HL-60 (cell line): ENCODE measurements at regions not wholly inside any gene's neighbourhood (a gene's known extent, or its start where the extent isn't known, plus 50 kb on each side); places are given as distances from the start of the nearest gene placed in this dataset.

ENCODE experiments used
- DNase-seq, 2 experiments: peaks; one replicate each; pipeline ENCODE4 v3.0.0-alpha.2; 2010 to 2020; ENCODE audit warnings: low read depth in 1 of 2, low spot score in 1 of 2
- H3K27ac ChIP-seq: fragments of 250-450 bp; sonication (Bioruptor Pico); replicated peaks from 2 replicates; pipeline ENCODE4 v1.5.1; 2020; ENCODE audit warnings: mild to moderate bottlenecking, moderate library complexity
- H3K27me3 ChIP-seq: fragments of 250-450 bp; sonication (Bioruptor Pico); 2 replicates; pipeline ENCODE4 v1.5.1; 2021; ENCODE audit warnings: mild to moderate bottlenecking, moderate library complexity; ENCODE audit not compliant: insufficient read depth, poor library complexity, severe bottlenecking
- H3K4me3 ChIP-seq: replicated peaks from 2 replicates; pipeline ENCODE4 v1.5.1; 2011; ENCODE audit warnings: mild to moderate bottlenecking, control low read depth, low read length; ENCODE audit not compliant: insufficient read depth
- GABPA ChIP-seq: IDR thresholded peaks from 2 replicates; pipeline ENCODE4 v1.6.1; 2012; ENCODE audit warnings: low read depth
- POLR2AphosphoS5 ChIP-seq: IDR thresholded peaks from 2 replicates; pipeline ENCODE4 v1.6.1; 2012; ENCODE audit warnings: low read depth
- TF ChIP-seq, protein P1 (sequence below): IDR thresholded peaks from 2 replicates; pipeline ENCODE4 v1.6.1; 2012; ENCODE audit warnings: low read depth; ENCODE audit not compliant: insufficient replicate concordance
- TF ChIP-seq, protein P2 (sequence below): IDR thresholded peaks from one replicate; pipeline ENCODE4 v1.5.1; 2011; ENCODE audit warnings: low read length, control low read depth, inconsistent platforms; ENCODE audit not compliant: insufficient read depth

DNA sequence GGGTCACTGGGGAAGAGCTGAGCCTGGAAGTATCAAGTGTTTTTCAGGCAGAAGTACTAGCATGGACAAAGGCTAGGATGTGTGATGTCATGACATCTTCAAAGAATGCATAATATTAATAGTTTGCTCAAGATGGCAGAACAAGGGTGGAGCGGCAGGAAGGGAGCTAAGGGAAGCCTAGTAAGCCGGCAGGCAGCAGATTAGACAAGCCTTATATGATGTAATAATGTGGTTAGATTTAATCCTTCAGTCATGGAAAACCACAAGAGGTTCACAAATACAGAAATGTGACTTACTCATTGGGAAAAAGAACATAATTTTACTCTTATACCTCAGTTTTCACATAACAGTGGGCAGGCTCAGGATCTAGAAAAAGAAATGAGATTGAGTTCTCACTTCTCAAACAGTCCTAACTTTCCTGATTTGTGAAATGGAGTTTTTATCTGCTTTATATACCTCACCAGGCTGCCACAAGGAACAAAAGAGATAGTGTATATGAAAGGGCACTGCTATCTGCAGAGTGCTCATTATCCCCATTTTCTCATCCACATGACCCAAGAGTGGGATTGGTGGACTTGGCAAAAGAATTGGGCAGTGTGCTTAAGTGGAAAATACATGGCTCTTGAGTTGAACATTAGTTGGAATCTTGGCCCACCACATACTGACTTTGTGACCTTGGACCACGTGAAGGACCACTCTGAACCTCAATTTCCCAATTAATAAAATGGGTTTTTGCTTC is 89.1 kb upstream of the LHCGR start:
- TF ChIP-seq, protein P1, sequence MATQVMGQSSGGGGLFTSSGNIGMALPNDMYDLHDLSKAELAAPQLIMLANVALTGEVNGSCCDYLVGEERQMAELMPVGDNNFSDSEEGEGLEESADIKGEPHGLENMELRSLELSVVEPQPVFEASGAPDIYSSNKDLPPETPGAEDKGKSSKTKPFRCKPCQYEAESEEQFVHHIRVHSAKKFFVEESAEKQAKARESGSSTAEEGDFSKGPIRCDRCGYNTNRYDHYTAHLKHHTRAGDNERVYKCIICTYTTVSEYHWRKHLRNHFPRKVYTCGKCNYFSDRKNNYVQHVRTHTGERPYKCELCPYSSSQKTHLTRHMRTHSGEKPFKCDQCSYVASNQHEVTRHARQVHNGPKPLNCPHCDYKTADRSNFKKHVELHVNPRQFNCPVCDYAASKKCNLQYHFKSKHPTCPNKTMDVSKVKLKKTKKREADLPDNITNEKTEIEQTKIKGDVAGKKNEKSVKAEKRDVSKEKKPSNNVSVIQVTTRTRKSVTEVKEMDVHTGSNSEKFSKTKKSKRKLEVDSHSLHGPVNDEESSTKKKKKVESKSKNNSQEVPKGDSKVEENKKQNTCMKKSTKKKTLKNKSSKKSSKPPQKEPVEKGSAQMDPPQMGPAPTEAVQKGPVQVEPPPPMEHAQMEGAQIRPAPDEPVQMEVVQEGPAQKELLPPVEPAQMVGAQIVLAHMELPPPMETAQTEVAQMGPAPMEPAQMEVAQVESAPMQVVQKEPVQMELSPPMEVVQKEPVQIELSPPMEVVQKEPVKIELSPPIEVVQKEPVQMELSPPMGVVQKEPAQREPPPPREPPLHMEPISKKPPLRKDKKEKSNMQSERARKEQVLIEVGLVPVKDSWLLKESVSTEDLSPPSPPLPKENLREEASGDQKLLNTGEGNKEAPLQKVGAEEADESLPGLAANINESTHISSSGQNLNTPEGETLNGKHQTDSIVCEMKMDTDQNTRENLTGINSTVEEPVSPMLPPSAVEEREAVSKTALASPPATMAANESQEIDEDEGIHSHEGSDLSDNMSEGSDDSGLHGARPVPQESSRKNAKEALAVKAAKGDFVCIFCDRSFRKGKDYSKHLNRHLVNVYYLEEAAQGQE = no peak
- TF ChIP-seq GABPA = no peak
- H3K4me3 ChIP-seq = no peak overlapping the region
- H3K27me3 ChIP-seq = no peaks in the 10 kb centered on the region
- no peak for DNase-seq
- H3K27ac ChIP-seq = no peak overlapping the region

DNA sequence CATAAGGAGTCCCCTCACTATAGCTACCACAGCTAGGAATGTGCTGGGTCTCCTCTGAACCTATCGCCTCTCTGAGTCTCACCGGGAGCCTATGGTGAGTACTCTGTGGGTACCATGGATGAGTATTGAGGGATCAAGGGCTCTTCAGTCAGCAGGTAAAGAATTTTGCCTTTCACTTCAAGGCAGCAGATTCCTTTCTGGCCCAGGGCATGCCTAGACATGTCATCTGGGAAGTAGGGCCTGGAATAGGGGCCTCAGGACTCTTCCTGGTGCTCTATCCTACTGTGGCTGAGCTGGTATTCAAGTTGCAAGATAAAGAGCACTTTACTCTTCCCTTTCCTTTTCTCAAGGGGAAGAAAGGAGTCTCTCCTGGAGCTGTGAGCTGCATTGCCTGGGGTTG is 85.6 kb upstream of the LHCGR start:
- TF ChIP-seq, protein P2, sequence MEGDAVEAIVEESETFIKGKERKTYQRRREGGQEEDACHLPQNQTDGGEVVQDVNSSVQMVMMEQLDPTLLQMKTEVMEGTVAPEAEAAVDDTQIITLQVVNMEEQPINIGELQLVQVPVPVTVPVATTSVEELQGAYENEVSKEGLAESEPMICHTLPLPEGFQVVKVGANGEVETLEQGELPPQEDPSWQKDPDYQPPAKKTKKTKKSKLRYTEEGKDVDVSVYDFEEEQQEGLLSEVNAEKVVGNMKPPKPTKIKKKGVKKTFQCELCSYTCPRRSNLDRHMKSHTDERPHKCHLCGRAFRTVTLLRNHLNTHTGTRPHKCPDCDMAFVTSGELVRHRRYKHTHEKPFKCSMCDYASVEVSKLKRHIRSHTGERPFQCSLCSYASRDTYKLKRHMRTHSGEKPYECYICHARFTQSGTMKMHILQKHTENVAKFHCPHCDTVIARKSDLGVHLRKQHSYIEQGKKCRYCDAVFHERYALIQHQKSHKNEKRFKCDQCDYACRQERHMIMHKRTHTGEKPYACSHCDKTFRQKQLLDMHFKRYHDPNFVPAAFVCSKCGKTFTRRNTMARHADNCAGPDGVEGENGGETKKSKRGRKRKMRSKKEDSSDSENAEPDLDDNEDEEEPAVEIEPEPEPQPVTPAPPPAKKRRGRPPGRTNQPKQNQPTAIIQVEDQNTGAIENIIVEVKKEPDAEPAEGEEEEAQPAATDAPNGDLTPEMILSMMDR = no peak
- Histone ChIP-seq H3K4me3 (no peak overlapping the region), H3K27ac (no peak overlapping the region), H3K27me3 (no peaks in the 10 kb centered on the region)
- DNase-seq = no peak

DNA sequence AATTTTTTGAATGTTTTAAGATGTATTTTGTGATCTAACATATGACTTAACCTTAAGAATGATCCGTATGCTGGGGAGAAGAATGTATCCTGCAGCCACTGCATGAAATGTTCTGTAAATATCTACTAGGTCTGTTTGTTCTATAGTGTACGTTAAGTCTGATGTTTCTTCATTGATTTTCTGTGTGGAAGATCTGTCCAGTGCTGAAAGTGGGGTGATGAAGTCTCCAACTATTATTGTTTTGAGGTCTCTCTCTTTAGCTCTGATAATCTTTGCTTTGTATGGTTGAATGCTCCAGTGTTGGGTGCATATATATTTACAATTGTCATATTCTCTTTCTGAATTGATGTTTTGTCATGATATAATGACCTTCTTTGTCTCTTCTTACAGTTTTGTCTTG is 82.5 kb upstream of the LHCGR start:
- no peak overlapping the region for H3K4me3 ChIP-seq
- TF ChIP-seq POLR2AphosphoS5 = no peak
- TF ChIP-seq, protein P1 = peak; percentile 84
- H3K27ac ChIP-seq = no peak overlapping the region
- no peak for DNase-seq
- no peaks in the 10 kb centered on the region for H3K27me3 ChIP-seq

DNA sequence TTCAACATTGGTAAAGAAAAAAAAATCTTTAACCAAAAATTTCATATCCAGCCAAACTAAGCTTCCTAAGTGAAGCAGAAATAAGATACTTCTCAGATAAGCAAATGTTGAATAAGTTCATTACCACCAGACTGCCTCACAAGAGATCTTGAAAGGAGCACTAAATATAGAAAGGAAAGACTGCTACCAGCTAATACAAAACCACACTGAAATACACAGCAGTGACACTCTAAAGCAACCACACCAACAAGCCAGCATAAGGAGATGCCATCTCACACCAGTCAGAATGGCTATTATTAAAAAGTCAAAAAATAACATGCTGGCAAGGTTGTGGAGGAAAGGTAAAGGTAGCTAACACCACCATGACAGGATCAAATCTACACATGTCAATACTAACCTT is 74.0 kb upstream of the LHCGR start:
- H3K27ac ChIP-seq = no peak overlapping the region
- TF ChIP-seq, protein P2 = no peak
- TF ChIP-seq GABPA = no peak
- TF ChIP-seq, protein P1 = no peak
- no peaks in the 10 kb centered on the region for H3K27me3 ChIP-seq
- no peak overlapping the region for H3K4me3 ChIP-seq
- DNase-seq = no peak
